Tibial artery (tissue), 4 donors: ENCODE measurements at regions not wholly inside any gene's neighbourhood (a gene's known extent, or its start where the extent isn't known, plus 50 kb on each side); places are given as distances from the start of the nearest gene placed in this dataset.

Experiments
- DNase-seq, 2 donors: peaks; one replicate each; pipeline ENCODE4 v3.0.0-alpha.2; 2019
- H3K27ac ChIP-seq, 2 donors: fragments of 200-600 bp; sonication (generic) in 1 of 2; 1 replicate in 1 of 2; 2 replicates in 1 of 2; pipeline ENCODE4 v1.5.1; 2018 to 2019; ENCODE audit warnings: mild to moderate bottlenecking in 1 of 2
- H3K27me3 ChIP-seq, 2 donors: fragments of 200-600 bp; sonication (generic) in 1 of 2; one replicate each; pipeline versions ENCODE4 v1.5.1 to v1.6.0; 2016 to 2019
- H3K36me3 ChIP-seq, 3 donors: fragments of 200-600 bp; sonication (generic) in 2 of 3; one replicate each; pipeline ENCODE4 v1.5.1; 2016 to 2019; ENCODE audit warnings: mild to moderate bottlenecking in 2 of 3
- H3K4me1 ChIP-seq, 4 donors: fragments of 200-600 bp; sonication (generic) in 2 of 4; 1 replicate in 3 of 4; 2 replicates in 1 of 4; pipeline ENCODE4 v1.5.1; 2016 to 2019
- H3K4me3 ChIP-seq, 2 donors: fragments of 200-600 bp; sonication (generic) in 1 of 2; 1 replicate in 1 of 2; 2 replicates in 1 of 2; pipeline ENCODE4 v1.5.1; 2018 to 2019; ENCODE audit warnings: mild to moderate bottlenecking in 2 of 2
- H3K9me3 ChIP-seq, 3 donors: fragments of 200-600 bp; sonication (generic) in 1 of 3; one replicate each; pipeline ENCODE4 v1.5.1; 2016 to 2019
- intact Hi-C: fragments of 100-400 bp; cut with DNase I; formaldehyde crosslinking; loops from one replicate; pipeline ENCODE4 v1.15.0; 2023; ENCODE audit warnings: low total_unique reads
- TF ChIP-seq, protein P1 (sequence below), 2 experiments: fragments of 200-600 bp in 1 of 2; fragments of 450-650 bp in 1 of 2; IDR thresholded peaks; one replicate each; pipeline ENCODE4 v1.5.1; 2017 to 2019; ENCODE audit warnings: antibody characterized with exemption in 2 of 2, mild to moderate bottlenecking in 1 of 2, moderate library complexity in 1 of 2

DNA sequence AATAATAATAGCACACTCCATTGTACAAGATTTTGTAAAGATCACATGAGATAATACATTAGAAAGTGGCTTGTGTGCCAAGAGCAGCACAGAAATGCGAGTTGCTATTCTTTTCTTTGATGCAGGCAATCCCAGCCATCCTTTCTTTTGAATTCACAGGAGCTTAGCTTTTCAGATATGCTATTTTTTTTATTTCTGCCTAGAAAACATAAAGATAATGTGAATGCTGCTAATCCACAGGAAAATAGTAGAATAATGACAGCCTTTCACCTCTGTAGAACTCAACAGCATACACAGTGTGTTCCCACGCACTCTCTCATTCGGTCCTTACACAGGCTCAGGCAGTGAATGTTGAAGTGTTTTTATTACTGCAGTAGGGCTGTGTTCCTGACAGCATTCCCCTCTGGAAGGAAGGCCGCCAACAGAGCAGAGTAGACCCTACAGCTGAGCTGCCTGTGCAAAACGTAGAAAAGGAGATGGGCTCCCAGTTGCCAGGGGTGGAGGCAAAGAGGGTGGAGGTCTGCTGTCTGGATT, 138.8 kb upstream of the TAPT1 start:
- Histone ChIP-seq H3K9me3 (no peaks in the 10 kb centered on the region), H3K27me3 (no peaks in the 10 kb centered on the region), H3K36me3 (no peaks in the 10 kb centered on the region), H3K4me1 (no peaks in the 10 kb centered on the region), H3K27ac (no peak overlapping the region), H3K4me3 (no peak overlapping the region)
- TF ChIP-seq, protein P1, sequence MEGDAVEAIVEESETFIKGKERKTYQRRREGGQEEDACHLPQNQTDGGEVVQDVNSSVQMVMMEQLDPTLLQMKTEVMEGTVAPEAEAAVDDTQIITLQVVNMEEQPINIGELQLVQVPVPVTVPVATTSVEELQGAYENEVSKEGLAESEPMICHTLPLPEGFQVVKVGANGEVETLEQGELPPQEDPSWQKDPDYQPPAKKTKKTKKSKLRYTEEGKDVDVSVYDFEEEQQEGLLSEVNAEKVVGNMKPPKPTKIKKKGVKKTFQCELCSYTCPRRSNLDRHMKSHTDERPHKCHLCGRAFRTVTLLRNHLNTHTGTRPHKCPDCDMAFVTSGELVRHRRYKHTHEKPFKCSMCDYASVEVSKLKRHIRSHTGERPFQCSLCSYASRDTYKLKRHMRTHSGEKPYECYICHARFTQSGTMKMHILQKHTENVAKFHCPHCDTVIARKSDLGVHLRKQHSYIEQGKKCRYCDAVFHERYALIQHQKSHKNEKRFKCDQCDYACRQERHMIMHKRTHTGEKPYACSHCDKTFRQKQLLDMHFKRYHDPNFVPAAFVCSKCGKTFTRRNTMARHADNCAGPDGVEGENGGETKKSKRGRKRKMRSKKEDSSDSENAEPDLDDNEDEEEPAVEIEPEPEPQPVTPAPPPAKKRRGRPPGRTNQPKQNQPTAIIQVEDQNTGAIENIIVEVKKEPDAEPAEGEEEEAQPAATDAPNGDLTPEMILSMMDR (IDR thresholded peaks at IDR 0.05): no peak
- intact Hi-C loops: no loop called here
- DNase-seq: no peak

DNA sequence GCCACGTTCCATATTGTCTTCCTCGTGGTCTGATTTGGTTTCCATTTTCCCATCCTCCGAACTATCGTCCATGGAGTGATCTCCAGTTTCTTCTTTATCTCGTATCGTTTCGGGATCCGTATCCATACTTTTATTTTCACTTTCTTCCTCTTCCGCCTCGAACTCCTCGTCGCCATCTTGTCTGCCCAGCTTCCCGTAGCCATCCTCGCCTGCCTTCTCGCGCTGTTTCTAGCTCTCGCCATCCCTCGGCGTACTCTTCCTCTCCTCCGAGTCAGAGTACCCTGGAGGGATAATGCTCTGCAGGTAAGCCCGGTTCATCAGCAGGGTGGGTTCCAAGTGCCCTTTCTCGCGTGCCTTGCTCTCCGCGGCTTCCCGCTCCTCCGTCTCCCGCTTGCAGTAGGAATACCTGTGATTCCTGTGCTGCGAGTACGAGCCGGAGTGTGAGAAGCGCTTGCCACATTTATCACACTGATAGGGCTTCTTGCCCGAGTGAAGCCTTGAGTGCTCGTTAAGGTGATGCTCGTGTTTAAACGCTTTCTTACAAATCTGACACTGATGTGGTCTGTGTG, 134.5 kb upstream of the TAPT1 start:
- TF ChIP-seq, protein P1 (IDR thresholded peaks at IDR 0.05): no peak
- no peak for DNase-seq
- H3K4me1 ChIP-seq: no peaks in the 10 kb centered on the region

DNA sequence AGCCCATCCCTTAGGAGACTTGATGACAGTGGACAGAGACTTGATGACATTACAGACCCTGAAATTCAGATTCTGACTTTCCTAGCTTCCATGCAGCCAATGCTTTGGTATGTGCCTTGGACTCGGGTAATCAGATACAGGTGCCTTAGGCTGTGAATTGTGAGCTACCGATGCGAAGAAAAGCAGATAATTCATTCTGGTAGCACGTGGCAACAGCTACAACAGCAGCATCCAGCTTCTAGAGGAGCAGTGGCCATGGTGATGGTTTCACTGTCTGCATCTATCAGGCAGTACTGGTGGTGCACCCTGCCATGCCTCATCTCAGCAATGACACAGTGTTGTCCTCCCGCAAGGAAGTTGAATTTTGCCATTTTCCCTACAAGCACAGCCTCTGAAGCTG, 126.9 kb upstream of the TAPT1 start:
- no peaks in the 10 kb centered on the region for H3K36me3 ChIP-seq
- no peaks in the 10 kb centered on the region for H3K27me3 ChIP-seq
- no peak overlapping the region for H3K4me3 ChIP-seq
- H3K4me1 ChIP-seq: no peaks in the 10 kb centered on the region
- H3K9me3 ChIP-seq: peaks cover 0 to under 1% (median 0%) of the 10 kb centered on the region in 3 donors
- DNase-seq: no peak
- intact Hi-C loops: no loop called here
- TF ChIP-seq, protein P1 (IDR thresholded peaks at IDR 0.05): no peak
- no peak overlapping the region for H3K27ac ChIP-seq

More for the DNA sequence above, 134.5 kb upstream of the TAPT1 start:
- Histone ChIP-seq H3K4me3 (no peak overlapping the region), H3K36me3 (no peaks in the 10 kb centered on the region), H3K27me3 (no peaks in the 10 kb centered on the region), H3K9me3 (no peaks in the 10 kb centered on the region), H3K27ac (no peak overlapping the region)
- intact Hi-C loops: no loop called here

DNA sequence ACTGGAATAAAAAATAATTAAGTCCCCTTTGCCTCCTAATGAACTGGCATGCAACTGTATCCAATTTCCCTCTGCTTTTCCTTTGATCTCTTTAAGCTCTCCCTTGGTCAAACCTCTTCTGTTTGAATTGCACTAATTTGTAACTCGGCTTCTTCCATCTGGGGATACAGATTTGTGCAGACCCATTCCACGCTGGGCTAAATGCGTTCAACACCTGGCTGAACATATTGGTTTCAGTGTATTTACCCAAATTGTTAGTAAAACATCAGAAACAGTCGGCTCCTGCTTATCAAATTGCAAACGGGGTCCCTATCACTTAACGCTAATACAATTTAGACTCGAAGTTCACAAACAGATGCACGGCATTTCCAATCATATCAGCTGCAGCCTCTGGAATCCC, 124.9 kb upstream of the TAPT1 start:
- no peak for DNase-seq
- Histone ChIP-seq H3K36me3 (no peaks in the 10 kb centered on the region), H3K9me3 (peaks cover 0 to 2% (median 0%) of the 10 kb centered on the region in 3 donors), H3K27me3 (no peaks in the 10 kb centered on the region), H3K4me1 (no peaks in the 10 kb centered on the region), H3K4me3 (no peak overlapping the region), H3K27ac (no peak overlapping the region)
- TF ChIP-seq, protein P1 (IDR thresholded peaks at IDR 0.05): no peak
- intact Hi-C loops: no loop called here

DNA sequence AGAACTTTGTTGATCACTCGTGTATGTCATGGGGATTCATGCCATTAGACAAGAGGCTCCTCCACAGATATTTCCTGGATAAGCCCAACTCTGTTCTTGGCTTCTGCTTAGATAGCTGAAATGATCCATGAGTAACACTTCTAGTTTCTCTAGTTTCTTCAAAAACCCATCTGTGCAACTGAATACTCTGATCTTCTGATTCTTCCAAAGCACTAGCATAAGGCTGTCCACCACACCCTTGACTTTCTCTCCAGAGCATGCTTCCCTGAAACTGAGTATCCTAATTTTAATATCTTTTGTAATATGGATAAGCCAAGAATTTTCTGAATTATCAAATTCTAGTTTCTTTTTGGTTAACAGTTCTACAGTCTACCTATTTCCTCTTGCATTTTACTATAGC, 118.6 kb upstream of the TAPT1 start:
- Histone ChIP-seq H3K4me3 (no peak overlapping the region), H3K27me3 (no peaks in the 10 kb centered on the region), H3K36me3 (no peaks in the 10 kb centered on the region), H3K27ac (no peak overlapping the region), H3K9me3 (peaks cover 0 to 2% (median 0%) of the 10 kb centered on the region in 3 donors), H3K4me1 (no peaks in the 10 kb centered on the region)
- no peak for DNase-seq
- TF ChIP-seq, protein P1 (IDR thresholded peaks at IDR 0.05): no peak
- intact Hi-C loops: no loop called here
